ENCODE measurements at regions not wholly inside any gene's neighbourhood (a gene's known extent, or its start where the extent isn't known, plus 50 kb on each side); places are given as distances from the start of the nearest gene placed in this dataset.
"Not testable (repeated sequence)": the region's sequence is repeated elsewhere in the genome, so short reads cannot be mapped to it uniquely, and the experiment has no call there.

DNA sequence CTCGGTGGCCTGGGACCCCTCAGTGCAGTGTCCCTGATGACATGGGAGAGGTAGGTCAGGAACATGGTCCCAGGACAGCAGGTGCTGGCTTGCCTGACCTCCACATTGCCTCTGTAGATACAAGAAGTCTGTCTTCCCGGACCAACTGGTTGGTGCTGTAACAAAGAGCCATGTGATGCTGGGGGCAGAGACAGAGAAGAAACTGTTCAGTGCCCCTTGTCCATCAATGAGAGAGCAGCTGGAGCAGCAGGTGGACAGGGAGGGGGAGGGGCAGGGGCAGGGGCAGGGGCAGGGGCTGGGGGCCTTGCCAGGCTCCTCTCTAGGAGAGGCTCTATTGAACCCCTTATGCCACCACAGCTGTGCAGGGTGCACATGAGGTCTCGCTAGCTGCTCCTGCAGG lies 191.8 kb downstream of the KLRB1 start:
- DNase-seq (ENCODE audit: low spot score); FAIRE-seq: not testable (repeated sequence)

DNA sequence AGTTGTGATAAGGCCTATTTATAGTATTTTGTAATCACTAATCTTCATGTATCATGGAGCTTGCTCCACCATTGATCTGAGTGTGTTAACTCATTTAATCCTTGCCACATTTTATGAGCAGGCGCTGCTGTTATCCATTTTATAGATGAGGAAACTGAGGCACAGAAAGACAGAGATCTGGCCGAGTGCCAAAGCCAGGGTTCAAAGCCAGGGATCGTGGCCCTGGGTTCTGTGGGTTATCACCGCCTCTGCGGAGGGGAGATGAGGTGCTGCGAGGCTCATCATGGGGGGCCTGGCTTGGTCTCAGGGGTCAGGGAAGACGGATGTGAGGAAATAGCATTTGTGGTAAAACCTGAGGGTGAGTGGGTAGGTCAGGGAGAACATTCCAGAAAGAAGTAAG lies 193.9 kb downstream of the KLRB1 start:
- DNase-seq (ENCODE audit: low spot score); FAIRE-seq: not testable (repeated sequence)

DNA sequence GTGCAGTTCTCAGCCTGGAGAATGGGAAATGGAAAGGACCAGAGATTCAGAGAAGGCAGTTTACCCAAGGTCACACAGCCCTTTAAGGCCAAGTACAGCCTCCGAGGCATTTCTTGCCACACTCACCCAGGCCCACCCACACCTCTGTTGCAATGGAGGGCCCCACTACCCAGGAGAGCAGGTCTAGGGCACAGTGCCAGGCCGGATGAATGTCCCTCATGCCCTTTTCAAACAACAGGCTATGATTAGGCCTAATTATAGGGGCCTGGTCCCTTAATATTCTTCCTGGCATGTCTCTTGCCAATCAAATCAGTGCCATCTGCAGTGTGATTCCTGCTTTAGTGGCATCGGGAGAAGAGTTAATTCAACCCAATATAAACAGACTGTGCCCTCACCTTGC lies 195.3 kb downstream of the KLRB1 start:
- FAIRE-seq; DNase-seq (ENCODE audit: low spot score): not testable (repeated sequence)

DNA sequence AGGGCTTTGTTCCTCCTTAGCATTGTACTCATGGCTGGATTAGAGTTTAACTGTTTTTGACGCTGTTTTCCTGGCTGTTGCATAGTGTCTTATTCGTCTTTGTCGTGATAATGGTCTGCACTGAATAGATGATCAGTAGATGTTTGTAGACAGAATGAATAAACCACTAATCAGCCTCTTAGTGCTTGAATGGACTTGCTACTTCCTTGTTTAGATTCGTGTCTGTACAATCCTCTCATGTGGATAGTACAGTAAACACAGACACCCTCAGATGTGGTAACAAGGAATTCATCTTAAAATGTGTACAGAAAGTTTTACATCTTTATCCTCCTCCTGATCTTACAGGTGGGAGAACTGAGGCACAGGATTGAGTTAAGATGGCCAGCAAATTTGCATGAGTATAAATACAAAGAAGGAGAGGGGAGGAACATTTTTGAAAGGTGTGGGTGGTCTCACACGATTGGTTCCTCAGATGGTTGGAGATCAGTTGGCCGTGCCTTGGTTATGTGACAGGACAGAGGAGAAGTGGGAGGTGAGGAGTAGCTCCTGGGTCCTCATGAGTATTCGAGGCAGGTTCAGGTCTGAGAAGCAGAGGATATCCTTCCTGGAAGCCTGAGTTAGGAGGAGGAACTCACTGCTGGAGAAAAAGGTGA lies 196.0 kb downstream of the KLRB1 start:
- not testable (repeated sequence) for FAIRE-seq; DNase-seq (ENCODE audit: low spot score)

DNA sequence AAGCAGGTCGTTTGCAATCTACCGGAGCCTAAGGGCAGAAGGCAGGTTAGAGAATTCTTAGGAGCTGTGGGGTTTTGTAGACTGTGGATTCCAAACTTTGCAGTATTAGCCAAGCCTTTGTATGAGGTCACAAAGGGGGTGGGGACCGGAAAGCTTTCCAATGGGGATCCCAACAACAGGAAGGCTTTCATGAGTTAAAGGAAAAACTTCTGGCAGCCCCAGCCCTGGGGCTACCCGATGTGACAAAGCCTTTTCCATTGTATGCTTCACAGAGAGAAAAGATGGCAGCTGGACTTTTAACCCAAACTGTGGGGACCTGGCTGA lies 199.2 kb upstream of the PZP start:
- not testable (repeated sequence) for DNase-seq (ENCODE audit: low spot score); FAIRE-seq

DNA sequence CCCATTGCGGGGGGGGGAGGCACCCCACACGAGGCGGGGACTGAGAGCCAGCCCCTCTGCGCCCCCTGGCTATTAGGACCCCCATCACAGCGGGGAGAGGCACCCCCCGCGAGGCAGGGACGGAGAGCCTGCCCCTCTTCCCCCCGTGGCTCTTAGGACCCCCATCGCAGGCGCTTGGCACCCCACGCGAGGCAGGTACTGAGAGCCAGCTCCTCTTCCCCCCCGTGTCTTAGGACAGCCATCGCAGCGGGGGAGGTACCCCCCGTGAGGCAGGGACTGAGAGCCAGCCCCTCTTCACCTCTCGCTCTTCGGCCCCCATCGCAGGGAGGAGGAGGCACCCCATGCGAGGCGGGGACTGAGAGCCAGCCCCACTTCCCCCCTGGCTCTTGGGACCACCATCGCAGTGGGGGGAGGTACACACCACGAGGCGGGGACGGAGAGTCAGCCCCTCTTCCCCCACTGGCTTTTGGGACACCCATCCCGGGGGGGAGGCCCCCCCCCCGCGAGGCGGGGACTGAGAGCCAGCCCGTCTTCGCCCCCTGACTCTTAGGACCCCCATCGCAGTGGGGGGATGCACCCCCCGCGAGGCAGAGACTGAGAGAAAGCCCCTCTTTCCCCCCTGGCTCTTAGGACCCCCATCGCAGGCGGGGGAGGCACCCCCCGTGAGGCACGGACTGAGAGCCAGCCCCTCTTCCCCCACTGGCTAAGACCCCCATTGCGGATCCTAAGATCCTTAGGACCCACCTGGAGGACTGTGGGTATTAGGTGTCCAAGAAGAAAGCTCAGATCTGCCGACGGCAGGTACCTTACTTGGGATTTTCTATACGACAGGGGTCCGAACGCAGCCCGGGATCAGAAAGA lies 198.6 kb upstream of the PZP start:
- no peak for DNase-seq (ENCODE audit: low spot score)
- no peak for FAIRE-seq

DNA sequence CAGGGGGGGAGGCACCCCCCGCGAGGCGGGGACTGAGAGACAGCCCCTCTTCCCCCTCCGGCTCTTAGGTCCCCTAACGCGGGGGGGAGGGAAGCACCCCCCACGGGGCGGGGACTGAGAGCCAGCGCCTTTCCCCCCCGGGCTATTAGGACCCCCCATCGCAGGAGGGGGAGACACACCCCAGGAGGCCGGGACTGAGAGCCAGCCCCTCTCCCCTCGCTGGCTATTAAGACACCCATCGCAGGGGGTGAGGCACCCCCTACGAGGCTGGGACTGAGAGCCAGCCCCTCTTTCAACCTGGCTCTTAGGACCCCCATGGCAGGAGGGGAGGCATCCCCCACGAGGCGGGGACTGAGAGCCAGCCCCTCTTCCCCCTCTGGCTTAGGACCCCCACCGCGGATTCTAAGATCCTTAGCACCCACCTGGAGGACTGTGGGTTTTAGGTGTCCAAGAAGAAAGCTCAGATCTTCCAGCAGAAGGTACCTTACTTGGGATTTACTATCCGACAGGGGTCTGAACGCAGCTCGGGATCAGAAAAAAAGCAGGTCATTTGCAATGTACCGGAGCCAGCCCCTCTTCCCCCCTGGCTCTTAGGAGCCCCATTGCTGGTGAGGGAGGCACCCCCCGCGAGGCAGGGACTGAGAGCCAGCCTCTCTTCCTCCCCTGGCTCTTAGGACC lies 197.8 kb upstream of the PZP start:
- DNase-seq (ENCODE audit: low spot score) (no peak), FAIRE-seq (no peak)

DNA sequence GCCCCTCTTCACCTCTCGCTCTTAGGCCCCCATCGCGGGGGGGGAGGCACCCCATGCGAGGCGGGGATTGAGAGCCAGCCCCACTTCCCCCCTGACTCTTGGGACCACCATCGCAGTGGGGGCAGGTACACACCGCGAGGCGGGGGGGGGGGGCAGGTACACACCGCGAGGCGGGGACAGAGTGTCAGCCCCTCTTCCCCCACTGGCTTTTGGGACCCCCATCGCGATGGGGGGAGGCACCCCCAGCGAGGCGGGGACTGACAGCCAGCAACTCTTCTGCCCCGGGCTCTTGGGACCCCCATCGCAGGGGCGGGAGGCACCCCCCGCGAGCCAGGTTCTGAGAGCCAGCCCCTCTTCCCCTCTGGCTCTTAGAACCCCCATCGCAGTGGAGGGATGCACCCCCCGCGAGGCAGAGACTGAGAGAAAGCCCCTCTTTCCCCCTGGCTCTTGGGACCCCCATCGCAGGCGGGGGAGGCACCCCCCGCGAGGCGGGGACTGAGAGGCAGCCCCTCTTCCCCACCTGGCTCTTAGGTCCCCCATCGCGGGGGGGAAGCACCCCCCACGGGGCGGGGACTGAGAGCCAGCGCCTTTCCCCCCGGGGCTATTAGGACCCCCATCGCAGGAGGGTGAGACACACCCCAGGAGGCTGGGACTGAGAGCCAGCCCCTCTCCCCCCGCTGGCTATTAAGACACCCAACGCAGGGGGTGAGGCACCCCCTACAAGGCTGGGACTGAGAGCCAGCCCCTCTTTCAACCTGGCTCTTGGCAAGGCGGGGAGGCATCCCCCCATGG lies 196.5 kb upstream of the PZP start:
- FAIRE-seq: no peak

DNA sequence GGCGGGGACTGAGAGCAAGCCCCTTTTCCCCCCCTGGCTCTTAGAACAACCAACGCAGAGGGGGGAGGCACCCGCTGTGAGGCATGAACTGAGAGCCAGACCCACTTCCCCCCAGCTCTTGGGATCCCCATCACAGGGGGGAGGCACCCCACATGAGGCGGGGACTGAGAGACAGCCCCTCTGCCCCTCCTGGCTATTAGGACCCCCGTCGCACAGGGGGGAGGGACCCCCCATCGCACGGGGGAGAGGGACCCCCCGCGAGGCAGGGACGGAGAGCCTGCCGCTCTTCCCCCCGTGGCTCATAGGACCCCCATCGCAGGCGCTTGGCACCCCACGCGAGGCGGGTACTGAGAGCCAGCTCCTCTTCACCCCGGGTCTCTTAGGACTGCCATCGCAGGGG lies 195.8 kb upstream of the PZP start:
- no peak for DNase-seq (ENCODE audit: low spot score)
- no peak for FAIRE-seq

More for the DNA sequence above, 196.5 kb upstream of the PZP start:
- no peak for DNase-seq (ENCODE audit: low spot score)

DNA sequence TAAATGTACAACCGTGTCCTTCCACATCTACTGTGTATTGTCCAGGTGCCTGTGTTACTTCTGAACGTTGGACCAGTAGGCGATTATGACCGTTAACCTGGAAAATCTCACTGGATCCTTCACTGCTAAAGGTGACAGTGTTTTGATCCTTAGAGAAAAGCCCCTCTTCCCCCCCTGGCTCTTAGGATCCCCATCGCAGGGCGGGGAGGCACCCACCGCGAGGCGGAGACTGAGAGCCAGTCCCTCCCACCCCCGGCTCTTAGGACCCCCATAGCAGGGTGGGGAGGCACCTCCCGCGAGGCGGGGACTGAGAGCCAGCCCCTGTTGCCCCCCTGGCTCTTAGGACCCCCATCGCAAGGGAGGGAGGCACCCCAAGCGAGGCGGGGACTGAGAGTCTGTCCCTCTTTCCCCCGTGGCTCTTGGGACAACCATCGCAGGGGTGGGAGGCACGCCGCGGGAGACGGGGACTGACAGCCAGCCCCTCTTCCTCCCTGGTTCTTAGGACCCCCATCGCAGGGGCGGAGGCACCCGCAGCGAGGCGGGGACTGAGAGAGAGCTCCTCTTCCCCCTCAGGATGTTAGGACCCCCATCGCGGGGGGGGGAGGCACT lies 194.3 kb upstream of the PZP start:
- not testable (repeated sequence) for FAIRE-seq; DNase-seq (ENCODE audit: low spot score)

DNA sequence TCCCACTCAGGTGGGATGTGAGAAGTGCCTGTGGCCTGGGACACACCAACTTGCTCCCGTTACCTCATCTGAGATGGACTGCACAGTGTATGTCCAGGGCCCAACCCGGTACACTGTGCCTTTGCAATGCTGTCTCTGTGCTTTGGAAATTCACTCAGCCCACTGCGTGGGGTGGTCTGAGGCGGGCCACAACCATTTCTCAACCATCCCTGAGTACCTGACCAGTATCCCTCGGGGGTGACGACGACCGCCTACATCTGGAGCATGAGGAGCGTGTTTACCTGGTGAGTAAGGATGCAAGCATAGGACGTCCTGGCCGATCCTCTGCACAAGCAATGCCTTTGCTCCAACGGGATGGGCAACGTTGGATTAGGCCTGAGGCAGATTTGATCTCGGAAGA lies 188.2 kb upstream of the PZP start:
- not testable (repeated sequence) for FAIRE-seq; DNase-seq (ENCODE audit: low spot score)

DNA sequence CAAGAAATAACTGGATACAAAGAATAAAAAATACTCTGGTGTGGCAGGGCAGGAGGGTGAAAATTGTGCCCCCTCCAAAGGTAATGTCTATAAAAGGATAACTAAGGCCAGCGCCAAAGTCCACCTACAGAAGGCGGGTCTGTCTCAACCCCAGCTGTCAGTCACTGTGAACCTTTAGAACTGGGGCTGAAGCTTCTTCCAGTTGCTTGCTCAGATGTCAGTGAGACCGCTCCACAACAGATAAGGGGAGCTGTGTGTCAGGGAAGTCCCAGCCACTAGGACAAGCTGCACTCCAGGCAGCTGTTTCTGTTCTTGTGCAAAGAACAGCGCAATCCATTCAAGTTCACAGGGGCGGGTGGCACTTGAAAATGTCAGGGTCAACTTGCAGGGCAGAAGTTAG lies 187.0 kb upstream of the PZP start:
- not testable (repeated sequence) for FAIRE-seq; DNase-seq (ENCODE audit: low spot score)

DNA sequence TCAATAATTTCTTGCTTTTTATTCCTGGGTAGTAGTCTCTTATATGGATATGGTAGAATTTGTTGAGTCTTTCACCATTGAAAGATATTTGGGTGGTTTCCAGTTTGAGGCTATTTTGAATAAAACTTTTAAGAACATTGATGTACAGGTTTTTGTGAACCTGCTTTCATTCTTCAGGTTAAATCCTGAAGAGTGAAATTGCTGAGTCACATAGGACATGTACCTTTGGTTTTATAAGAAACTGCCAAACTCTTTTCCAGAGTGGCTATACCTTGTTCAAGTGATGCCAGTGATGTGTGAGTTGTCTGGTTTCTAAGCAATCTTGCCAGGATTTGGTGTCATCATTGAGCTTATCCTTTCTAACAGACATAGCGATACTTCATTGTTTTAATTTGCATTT lies 184.6 kb upstream of the PZP start:
- FAIRE-seq: no peak

DNA sequence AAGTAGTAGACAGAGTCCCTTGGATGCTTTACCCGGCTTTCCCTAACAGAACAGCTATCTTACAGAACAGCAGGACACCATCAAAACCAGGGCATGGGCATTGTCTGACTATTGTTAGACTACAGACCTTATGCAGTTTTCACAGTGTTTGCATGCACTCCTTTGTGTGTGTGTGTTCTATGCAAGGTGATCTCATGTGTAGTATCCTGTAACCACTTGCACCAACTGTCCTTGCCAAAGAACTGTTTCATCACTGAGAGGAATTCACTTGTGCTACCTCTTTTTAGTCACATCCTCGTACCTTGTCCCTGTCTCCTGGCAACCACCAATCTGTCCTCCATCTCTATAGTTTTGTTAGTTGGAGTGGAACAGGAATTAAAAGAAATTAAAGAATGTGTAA lies 183.6 kb upstream of the PZP start:
- no peak for FAIRE-seq
- no peak for DNase-seq (ENCODE audit: low spot score)

More for the DNA sequence above, 184.6 kb upstream of the PZP start:
- no peak for DNase-seq (ENCODE audit: low spot score)

DNA sequence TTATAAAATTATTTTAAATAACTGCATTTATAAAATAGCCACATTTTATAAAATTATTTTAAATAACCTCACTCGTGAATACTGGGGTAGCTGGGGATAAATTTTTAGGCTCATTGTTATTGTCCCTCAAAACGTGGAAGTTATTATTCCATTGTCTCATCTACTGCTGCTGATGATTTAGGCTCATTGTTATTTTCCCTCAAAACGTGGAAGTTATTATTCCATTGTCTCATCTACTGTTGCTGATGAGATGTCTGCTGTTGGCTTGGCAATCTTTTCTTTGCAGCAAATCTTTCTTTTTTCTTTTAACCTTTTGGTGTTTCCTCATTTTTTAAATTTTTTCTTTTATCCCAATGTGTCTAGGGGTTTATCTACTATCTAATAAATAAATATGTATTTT lies 182.6 kb upstream of the PZP start:
- DNase-seq (ENCODE audit: low spot score): no peak
- no peak for FAIRE-seq

DNA sequence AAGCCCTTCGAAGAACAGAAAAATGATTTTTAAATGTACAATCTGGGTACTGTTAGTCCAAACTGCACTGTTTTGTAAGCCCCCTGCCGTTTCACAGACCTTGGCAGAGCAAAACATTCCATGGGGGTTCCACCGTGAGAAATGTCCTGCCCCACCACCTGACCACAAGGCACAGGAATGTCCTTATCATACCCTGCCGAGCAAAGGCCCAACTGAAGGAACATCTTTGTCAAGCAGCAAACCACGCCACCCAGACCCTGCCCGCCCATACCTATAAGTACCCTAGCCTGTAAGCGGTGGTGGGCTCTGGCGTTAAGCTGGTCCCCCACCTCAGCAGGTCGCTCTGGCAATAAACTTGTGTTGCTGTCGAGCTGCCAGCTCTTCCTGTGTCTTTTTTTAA lies 181.6 kb upstream of the PZP start:
- FAIRE-seq (no peak), DNase-seq (ENCODE audit: low spot score) (no peak)

DNA sequence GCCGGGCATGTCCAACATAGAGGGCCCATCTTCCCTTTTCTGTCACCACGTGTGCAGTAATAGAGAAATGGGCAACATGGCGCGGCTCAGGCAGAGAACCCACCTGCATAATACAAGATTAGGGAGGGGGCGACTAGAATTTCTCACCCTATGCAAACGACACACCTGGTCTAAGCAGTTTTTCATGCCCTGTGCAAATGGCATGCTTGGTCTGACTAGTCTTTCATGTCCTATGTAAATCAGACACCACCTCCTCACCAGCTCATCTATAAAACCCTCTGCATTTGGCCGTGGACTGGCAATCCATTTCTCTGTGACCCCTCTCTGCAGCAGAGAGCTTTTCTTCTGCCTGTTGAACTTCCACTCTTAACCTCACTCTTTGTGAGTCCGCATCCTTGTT lies 180.2 kb upstream of the PZP start:
- FAIRE-seq: no peak
- no peak for DNase-seq (ENCODE audit: low spot score)

DNA sequence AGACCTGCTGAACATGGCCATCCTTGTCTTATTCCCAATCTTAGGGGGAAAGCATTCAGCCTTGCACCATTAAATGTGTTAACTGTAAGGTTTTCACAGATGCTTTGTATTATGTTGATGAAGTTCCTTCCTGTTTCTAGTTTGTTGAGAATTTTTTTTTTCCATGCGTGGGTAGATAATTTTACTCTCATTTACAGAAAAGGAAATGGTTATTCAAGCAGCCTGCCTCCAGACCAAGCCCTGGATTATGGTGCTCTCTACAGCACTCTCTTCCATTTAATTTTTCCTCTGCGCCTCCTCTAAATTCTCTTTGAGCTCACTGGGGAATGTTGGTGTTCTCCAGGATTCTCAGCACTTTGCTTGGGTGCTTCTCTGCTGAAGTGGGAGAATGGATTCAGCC lies 179.3 kb upstream of the PZP start:
- no peak for DNase-seq (ENCODE audit: low spot score)
- FAIRE-seq: no peak

DNA sequence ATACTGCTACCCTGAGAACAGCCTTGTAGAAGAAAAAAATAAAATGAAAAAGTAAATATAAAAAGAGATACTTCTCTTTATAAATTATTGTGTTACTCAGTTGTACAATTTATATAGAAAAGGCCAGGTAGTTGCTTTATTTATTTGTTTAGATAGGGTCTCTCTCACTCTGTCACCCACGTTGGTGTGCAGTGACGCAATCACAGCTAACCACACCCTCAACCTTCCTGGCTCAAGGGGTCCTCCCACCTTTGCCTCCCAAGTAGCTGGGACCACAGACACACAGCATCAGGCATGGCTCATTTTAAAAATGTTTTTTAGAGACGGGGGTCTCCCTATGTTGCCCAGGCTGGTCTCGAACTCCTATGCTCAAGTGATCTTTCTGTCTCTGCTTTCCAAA lies 175.4 kb upstream of the PZP start:
- DNase-seq (ENCODE audit: low spot score) (no peak), FAIRE-seq (no peak)

DNA sequence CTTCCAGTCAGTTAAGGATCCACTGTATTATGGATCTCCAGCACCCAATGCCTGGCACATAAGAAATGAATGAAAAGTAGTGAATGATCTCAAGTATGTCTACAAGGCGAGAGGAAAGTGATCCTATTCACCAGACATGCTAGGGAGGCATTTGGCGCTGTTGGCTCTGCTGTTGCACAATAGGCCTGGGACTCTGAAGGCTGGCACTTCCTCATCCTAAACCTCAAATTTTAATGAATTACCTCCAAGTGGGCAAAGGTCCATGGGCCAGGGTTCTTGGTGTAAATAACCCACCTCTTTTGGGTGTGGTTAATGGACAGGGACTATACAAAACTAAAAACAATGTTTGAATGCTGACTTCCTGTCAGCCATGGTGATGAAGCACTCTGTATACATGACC lies 173.4 kb upstream of the PZP start:
- DNase-seq (ENCODE audit: low spot score) (no peak), FAIRE-seq (no peak)

DNA sequence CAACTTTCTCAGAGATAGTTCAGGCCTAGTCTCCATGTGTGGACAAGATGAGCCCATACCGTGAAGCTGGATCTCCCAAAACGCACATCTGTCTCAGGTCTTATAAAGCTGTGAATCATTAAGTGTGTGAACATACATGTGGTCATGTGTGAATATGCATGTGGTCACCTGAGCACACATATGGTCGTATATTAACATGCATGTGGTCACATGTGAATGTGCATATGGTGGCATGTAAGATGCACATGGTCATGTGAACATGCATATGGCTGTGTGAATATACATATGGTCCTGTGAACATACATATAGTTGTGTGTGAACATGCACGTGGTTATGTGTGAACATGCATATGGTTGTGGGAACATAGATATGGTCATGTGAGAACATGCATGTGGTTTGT lies 172.5 kb upstream of the PZP start:
- FAIRE-seq: no peak

More for the DNA sequence above, 172.5 kb upstream of the PZP start:
- DNase-seq (ENCODE audit: low spot score): no peak

Measured in RCC 7860 (cell line).